ENCODE measurements at regions not wholly inside any gene's neighbourhood (a gene's known extent, or its start where the extent isn't known, plus 50 kb on each side); places are given as distances from the start of the nearest gene placed in this dataset.

DNA sequence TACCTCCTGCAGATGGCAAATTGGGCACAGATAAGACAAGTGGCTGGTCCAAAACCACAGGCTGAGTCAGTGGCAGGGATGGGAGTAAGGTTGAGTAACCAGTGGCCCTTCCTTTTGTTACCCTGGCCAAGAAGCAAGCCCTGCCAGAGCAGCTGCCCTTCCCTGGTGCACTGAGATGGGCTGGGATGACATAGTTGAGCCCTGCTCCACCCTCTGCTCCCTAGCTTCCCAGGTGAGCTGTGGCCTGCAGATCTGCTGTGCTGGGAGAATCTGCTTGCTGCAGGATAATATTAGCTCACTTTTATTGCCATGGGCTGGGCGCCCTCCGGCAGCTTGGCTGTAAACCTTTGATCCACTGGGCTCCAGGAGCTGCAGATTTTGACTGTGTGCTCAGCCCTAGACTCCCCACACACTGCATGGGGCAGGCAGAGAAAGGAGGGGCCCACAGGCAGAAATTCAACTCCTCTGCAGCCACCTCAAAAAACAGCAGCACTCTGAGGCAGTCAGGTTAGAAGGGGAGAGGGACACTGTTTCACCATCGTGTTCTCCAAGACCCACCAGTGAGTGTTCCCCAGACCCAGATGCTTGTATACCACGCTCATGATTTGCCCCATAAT lies 101.8 kb downstream of the CBLN1 start:
- intact Hi-C loops (cut with DNase I): no loop called here
- TF ChIP-seq POLR2A (IDR thresholded peaks at IDR 0.05): no peak
- TF ChIP-seq, protein P1, sequence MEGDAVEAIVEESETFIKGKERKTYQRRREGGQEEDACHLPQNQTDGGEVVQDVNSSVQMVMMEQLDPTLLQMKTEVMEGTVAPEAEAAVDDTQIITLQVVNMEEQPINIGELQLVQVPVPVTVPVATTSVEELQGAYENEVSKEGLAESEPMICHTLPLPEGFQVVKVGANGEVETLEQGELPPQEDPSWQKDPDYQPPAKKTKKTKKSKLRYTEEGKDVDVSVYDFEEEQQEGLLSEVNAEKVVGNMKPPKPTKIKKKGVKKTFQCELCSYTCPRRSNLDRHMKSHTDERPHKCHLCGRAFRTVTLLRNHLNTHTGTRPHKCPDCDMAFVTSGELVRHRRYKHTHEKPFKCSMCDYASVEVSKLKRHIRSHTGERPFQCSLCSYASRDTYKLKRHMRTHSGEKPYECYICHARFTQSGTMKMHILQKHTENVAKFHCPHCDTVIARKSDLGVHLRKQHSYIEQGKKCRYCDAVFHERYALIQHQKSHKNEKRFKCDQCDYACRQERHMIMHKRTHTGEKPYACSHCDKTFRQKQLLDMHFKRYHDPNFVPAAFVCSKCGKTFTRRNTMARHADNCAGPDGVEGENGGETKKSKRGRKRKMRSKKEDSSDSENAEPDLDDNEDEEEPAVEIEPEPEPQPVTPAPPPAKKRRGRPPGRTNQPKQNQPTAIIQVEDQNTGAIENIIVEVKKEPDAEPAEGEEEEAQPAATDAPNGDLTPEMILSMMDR (IDR thresholded peaks at IDR 0.05): no peak
- Histone ChIP-seq H3K27ac (no peak overlapping the region), H3K36me3 (replicated peaks in 1 of 2) (no peaks in the 10 kb centered on the region), H3K4me3 (no peak overlapping the region), H3K4me1 (replicated peaks in 1 of 2) (no peaks in the 10 kb centered on the region), H3K9me3 (replicated peaks in 1 of 3) (no peaks in the 10 kb centered on the region), H3K27me3 (no peaks in the 10 kb centered on the region)
- WGBS, 4 donors: 20 to 29% (median 24%) methylated on average over 2 to 4 of the region's 4 CpGs
- DNase-seq: no peak

GRCh38 chr16:49168126-49168525 lies 113.5 kb downstream of the CBLN1 start:
- intact Hi-C loops (cut with DNase I): no loop called here
- 58 to 73% (median 67%) methylated on average over 1 of the region's 1 CpG for WGBS, 4 donors

GRCh38 chr16:49165025-49165424 lies 116.6 kb downstream of the CBLN1 start:
- Histone ChIP-seq H3K4me3 (no peak overlapping the region), H3K9me3 (replicated peaks in 1 of 3) (peaks cover 0 to 7% (median 0%) of the 10 kb centered on the region in 3 donors), H3K27me3 (no peaks in the 10 kb centered on the region), H3K36me3 (replicated peaks in 1 of 2) (no peaks in the 10 kb centered on the region), H3K4me1 (replicated peaks in 1 of 2) (no peaks in the 10 kb centered on the region), H3K27ac (no peak overlapping the region)
- 75 to 94% (median 83%) methylated on average over 1 of the region's 1 CpG for WGBS, 4 donors
- intact Hi-C loops (cut with DNase I): no loop called here
- TF ChIP-seq POLR2A (IDR thresholded peaks at IDR 0.05): no peak
- TF ChIP-seq, protein P1 (IDR thresholded peaks at IDR 0.05): no peak
- no peak for DNase-seq

More at GRCh38 chr16:49168126-49168525, 113.5 kb downstream of the CBLN1 start:
- Histone ChIP-seq H3K4me3 (no peak overlapping the region), H3K27me3 (no peaks in the 10 kb centered on the region), H3K27ac (no peak overlapping the region), H3K9me3 (replicated peaks in 1 of 3) (peaks cover 0 to 7% (median 0%) of the 10 kb centered on the region in 3 donors), H3K4me1 (replicated peaks in 1 of 2) (no peaks in the 10 kb centered on the region), H3K36me3 (replicated peaks in 1 of 2) (no peaks in the 10 kb centered on the region)
- no peak for DNase-seq
- TF ChIP-seq, protein P1 (IDR thresholded peaks at IDR 0.05): no peak
- no peak for TF ChIP-seq POLR2A (IDR thresholded peaks at IDR 0.05)

DNA sequence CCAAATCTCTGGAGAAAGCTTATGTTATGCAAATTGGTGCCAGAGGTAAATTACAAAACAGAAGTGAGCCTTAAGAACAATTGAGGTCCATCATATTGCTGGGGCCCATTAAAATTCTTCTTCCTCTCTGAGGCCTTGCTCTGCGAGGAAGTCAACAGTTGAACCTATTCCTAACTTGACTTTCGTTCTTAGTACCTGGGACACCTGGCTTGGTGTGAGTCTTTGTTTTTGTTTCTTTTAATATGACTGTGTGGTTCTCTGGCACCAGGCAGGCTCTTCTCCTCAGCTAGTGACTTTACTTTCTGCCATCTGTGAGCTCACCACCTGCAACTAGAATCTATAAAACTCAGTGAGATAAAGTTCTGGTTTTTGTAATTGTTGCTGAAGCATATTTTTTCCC lies 120.4 kb downstream of the CBLN1 start:
- Histone ChIP-seq H3K9me3 (replicated peaks in 1 of 3) (peaks cover 0 to 7% (median 0%) of the 10 kb centered on the region in 3 donors), H3K36me3 (replicated peaks in 1 of 2) (no peaks in the 10 kb centered on the region), H3K4me1 (replicated peaks in 1 of 2) (no peaks in the 10 kb centered on the region), H3K4me3 (no peak overlapping the region), H3K27me3 (no peaks in the 10 kb centered on the region), H3K27ac (no peak overlapping the region)
- no peak for DNase-seq
- 67 to 85% (median 80%) methylated on average over 2 of the region's 2 CpGs for WGBS, 4 donors
- intact Hi-C loops (cut with DNase I): no loop called here
- TF ChIP-seq, protein P1 (IDR thresholded peaks at IDR 0.05): no peak
- TF ChIP-seq POLR2A (IDR thresholded peaks at IDR 0.05): no peak
